ENCODE measurements at regions not wholly inside any gene's neighbourhood (a gene's known extent, or its start where the extent isn't known, plus 50 kb on each side); places are given as distances from the start of the nearest gene placed in this dataset.
"Not testable (repeated sequence)": the region's sequence is repeated elsewhere in the genome, so short reads cannot be mapped to it uniquely, and the experiment has no call there.

GRCh38 chr20:29081712-29082111 is 2175.8 kb upstream of the DEFB115 start:
- not testable (repeated sequence) for H2BK120ac ChIP-seq (ENCODE audit: low read depth, low read length); H3K27ac ChIP-seq (ENCODE audit: low read length, poor library complexity, severe bottlenecking); DNase-seq; H3K9ac ChIP-seq (ENCODE audit: low read length); H3K36me3 ChIP-seq (ENCODE audit: control insufficient read depth in 1 of 2, insufficient read depth in 2 of 2, low read depth in 1 of 2, low read length in 2 of 2); H3K27me3 ChIP-seq (ENCODE audit: control insufficient read depth in 1 of 2, insufficient read depth in 1 of 2, low read length in 2 of 2); H2AFZ ChIP-seq (ENCODE audit: low read depth, low read length); H2BK5ac ChIP-seq (ENCODE audit: low read depth, low read length, poor library complexity, severe bottlenecking); H4K91ac ChIP-seq (ENCODE audit: low read length); H2AK5ac ChIP-seq (ENCODE audit: low read length, severe bottlenecking); H3K4me3 ChIP-seq (ENCODE audit: insufficient read depth in 1 of 2, low read depth in 1 of 2, low read length in 2 of 2); H3K23ac ChIP-seq (ENCODE audit: low read length in 2 of 2); H3K4ac ChIP-seq (ENCODE audit: low read depth in 1 of 2, low read length in 2 of 2); H3K18ac ChIP-seq (ENCODE audit: low read depth in 1 of 2, low read length in 2 of 2); H3K79me1 ChIP-seq (replicated peaks; ENCODE audit: low read length, poor library complexity, severe bottlenecking); H3K4me2 ChIP-seq (ENCODE audit: low read length, poor library complexity, severe bottlenecking); H3K4me1 ChIP-seq (ENCODE audit: control insufficient read depth, insufficient read depth, low read depth, low read length); H4K8ac ChIP-seq (ENCODE audit: low read length); H2BK15ac ChIP-seq (ENCODE audit: low read depth, poor library complexity, severe bottlenecking); H2BK12ac ChIP-seq (ENCODE audit: low read length in 2 of 2); H3K14ac ChIP-seq (ENCODE audit: low read length in 2 of 2)
- no CpG with 5 or more reads among the region's 1 CpG for WGBS
- peaks cover 16% of the 10 kb centered on the region for H3K9me3 ChIP-seq (ENCODE audit: control insufficient read depth, low read length)

DNA sequence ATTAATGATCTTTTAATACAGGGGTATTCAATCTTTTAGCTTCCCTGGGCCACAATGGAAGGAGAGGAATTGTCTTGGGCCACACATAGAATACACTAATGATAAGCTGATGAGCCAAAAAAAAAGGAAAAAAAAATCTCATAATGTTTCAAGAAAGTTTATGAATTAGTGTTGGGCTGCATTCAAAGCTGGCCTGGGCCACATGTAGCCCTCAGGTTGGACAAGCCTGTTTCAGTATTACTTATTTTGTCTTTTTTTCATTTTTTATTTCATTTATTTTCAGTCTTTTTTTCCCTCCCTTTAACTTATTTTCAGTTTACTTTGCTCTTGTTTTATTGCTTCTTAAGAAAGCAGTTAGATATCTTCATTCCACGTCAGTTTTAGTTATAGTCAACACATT is 2171.8 kb upstream of the DEFB115 start:
- no peak overlapping the region for H3K4me2 ChIP-seq (ENCODE audit: low read length, poor library complexity, severe bottlenecking)
- no peak overlapping the region for H3K4ac ChIP-seq (ENCODE audit: low read depth in 1 of 2, low read length in 2 of 2)

GRCh38 chr20:29086145-29086718 is 2171.2 kb upstream of the DEFB115 start:
- 89% methylated on average over 9 of the region's 11 CpGs for WGBS
- not testable (repeated sequence) for H3K27ac ChIP-seq (ENCODE audit: low read length, poor library complexity, severe bottlenecking); H3K4me3 ChIP-seq (ENCODE audit: insufficient read depth in 1 of 2, low read depth in 1 of 2, low read length in 2 of 2); H2AK5ac ChIP-seq (ENCODE audit: low read length, severe bottlenecking); H2BK120ac ChIP-seq (ENCODE audit: low read depth, low read length); H3K4me1 ChIP-seq (ENCODE audit: control insufficient read depth, insufficient read depth, low read depth, low read length); H3K9ac ChIP-seq (ENCODE audit: low read length); H2BK12ac ChIP-seq (ENCODE audit: low read length in 2 of 2); H4K8ac ChIP-seq (ENCODE audit: low read length); DNase-seq; H3K36me3 ChIP-seq (ENCODE audit: control insufficient read depth in 1 of 2, insufficient read depth in 2 of 2, low read depth in 1 of 2, low read length in 2 of 2); H2BK5ac ChIP-seq (ENCODE audit: low read depth, low read length, poor library complexity, severe bottlenecking); H3K23ac ChIP-seq (ENCODE audit: low read length in 2 of 2); H2AFZ ChIP-seq (ENCODE audit: low read depth, low read length); H2BK15ac ChIP-seq (ENCODE audit: low read depth, poor library complexity, severe bottlenecking); H4K91ac ChIP-seq (ENCODE audit: low read length); H3K27me3 ChIP-seq (ENCODE audit: control insufficient read depth in 1 of 2, insufficient read depth in 1 of 2, low read length in 2 of 2); H3K18ac ChIP-seq (ENCODE audit: low read depth in 1 of 2, low read length in 2 of 2); H3K14ac ChIP-seq (ENCODE audit: low read length in 2 of 2); H3K4ac ChIP-seq (ENCODE audit: low read depth in 1 of 2, low read length in 2 of 2); H3K79me1 ChIP-seq (replicated peaks; ENCODE audit: low read length, poor library complexity, severe bottlenecking); H3K4me2 ChIP-seq (ENCODE audit: low read length, poor library complexity, severe bottlenecking)
- H3K9me3 ChIP-seq (ENCODE audit: control insufficient read depth, low read length) = peaks cover 17% of the 10 kb centered on the region

More for the DNA sequence above, 2171.8 kb upstream of the DEFB115 start:
- Histone ChIP-seq H3K79me1 (replicated peaks; ENCODE audit: low read length, poor library complexity, severe bottlenecking) (no peaks in the 10 kb centered on the region), H4K8ac (ENCODE audit: low read length) (no peak overlapping the region), H2BK15ac (ENCODE audit: low read depth, poor library complexity, severe bottlenecking) (no peak overlapping the region), H2BK12ac (ENCODE audit: low read length in 2 of 2) (no peak overlapping the region), H3K9ac (ENCODE audit: low read length) (no peak overlapping the region), H3K27me3 (ENCODE audit: control insufficient read depth in 1 of 2, insufficient read depth in 1 of 2, low read length in 2 of 2) (no peaks in the 10 kb centered on the region), H4K91ac (ENCODE audit: low read length) (no peak overlapping the region), H3K4me3 (ENCODE audit: insufficient read depth in 1 of 2, low read depth in 1 of 2, low read length in 2 of 2) (no peak overlapping the region), H2AFZ (ENCODE audit: low read depth, low read length) (no peak overlapping the region), H3K18ac (ENCODE audit: low read depth in 1 of 2, low read length in 2 of 2) (no peak overlapping the region), H2BK120ac (ENCODE audit: low read depth, low read length) (no peak overlapping the region), H3K36me3 (ENCODE audit: control insufficient read depth in 1 of 2, insufficient read depth in 2 of 2, low read depth in 1 of 2, low read length in 2 of 2) (no peaks in the 10 kb centered on the region), H3K4me1 (ENCODE audit: control insufficient read depth, insufficient read depth, low read depth, low read length) (no peaks in the 10 kb centered on the region), H2AK5ac (ENCODE audit: low read length, severe bottlenecking) (no peak overlapping the region), H3K23ac (ENCODE audit: low read length in 2 of 2) (no peak overlapping the region), H3K27ac (ENCODE audit: low read length, poor library complexity, severe bottlenecking) (no peak overlapping the region), H2BK5ac (ENCODE audit: low read depth, low read length, poor library complexity, severe bottlenecking) (no peak overlapping the region), H3K9me3 (ENCODE audit: control insufficient read depth, low read length) (peaks cover 17% of the 10 kb centered on the region), H3K14ac (ENCODE audit: low read length in 2 of 2) (no peak overlapping the region)
- no peak for DNase-seq
- WGBS = 22% methylated on average over 1 of the region's 1 CpG

- Histone ChIP-seq H4K8ac (ENCODE audit: low read length) (no peak overlapping the region), H3K14ac (ENCODE audit: low read length in 2 of 2) (no peak overlapping the region), H2BK120ac (ENCODE audit: low read depth, low read length) (no peak overlapping the region), H2BK15ac (ENCODE audit: low read depth, poor library complexity, severe bottlenecking) (no peak overlapping the region), H3K9me3 (ENCODE audit: control insufficient read depth, low read length) (peaks cover 17% of the 10 kb centered on the region), H2BK5ac (ENCODE audit: low read depth, low read length, poor library complexity, severe bottlenecking) (no peak overlapping the region), H3K27ac (ENCODE audit: low read length, poor library complexity, severe bottlenecking) (no peak overlapping the region), H3K4ac (ENCODE audit: low read depth in 1 of 2, low read length in 2 of 2) (no peak overlapping the region), H3K23ac (ENCODE audit: low read length in 2 of 2) (no peak overlapping the region), H3K27me3 (ENCODE audit: control insufficient read depth in 1 of 2, insufficient read depth in 1 of 2, low read length in 2 of 2) (no peaks in the 10 kb centered on the region), H3K4me2 (ENCODE audit: low read length, poor library complexity, severe bottlenecking) (no peak overlapping the region), H3K4me1 (ENCODE audit: control insufficient read depth, insufficient read depth, low read depth, low read length) (no peaks in the 10 kb centered on the region), H3K4me3 (ENCODE audit: insufficient read depth in 1 of 2, low read depth in 1 of 2, low read length in 2 of 2) (no peak overlapping the region), H4K91ac (ENCODE audit: low read length) (no peak overlapping the region), H3K9ac (ENCODE audit: low read length) (no peak overlapping the region), H3K18ac (ENCODE audit: low read depth in 1 of 2, low read length in 2 of 2) (no peak overlapping the region), H2AFZ (ENCODE audit: low read depth, low read length) (no peak overlapping the region), H2BK12ac (ENCODE audit: low read length in 2 of 2) (no peak overlapping the region), H3K36me3 (ENCODE audit: control insufficient read depth in 1 of 2, insufficient read depth in 2 of 2, low read depth in 1 of 2, low read length in 2 of 2) (no peaks in the 10 kb centered on the region), H3K79me1 (replicated peaks; ENCODE audit: low read length, poor library complexity, severe bottlenecking) (no peaks in the 10 kb centered on the region), H2AK5ac (ENCODE audit: low read length, severe bottlenecking) (no peak overlapping the region)
- DNase-seq = no peak
- 77% methylated on average over 2 of the region's 2 CpGs for WGBS
These were observed 2170.5 kb upstream of the DEFB115 start for GRCh38 chr20:29086938-29087337.
